ENCODE measurements at regions not wholly inside any gene's neighbourhood (a gene's known extent, or its start where the extent isn't known, plus 50 kb on each side); places are given as distances from the start of the nearest gene placed in this dataset.

- ChIA-PET CTCF (no interaction called here), POLR2A (no interaction called here)
- H3K4me3 ChIP-seq (ENCODE audit: low read depth, low read length), result no peak overlapping the region
- Mint-ChIP-seq H3K27me3 (ENCODE audit: insufficient read depth, unreplicated experiment) (no peaks in the 10 kb centered on the region), H3K36me3 (ENCODE audit: insufficient read depth, unreplicated experiment) (no peaks in the 10 kb centered on the region), H3K9me3 (ENCODE audit: unreplicated experiment) (peaks cover 28% of the 10 kb centered on the region), H3K4me3 (ENCODE audit: unreplicated experiment) (no peak overlapping the region), H3K4me1 (ENCODE audit: low read depth, unreplicated experiment) (no peaks in the 10 kb centered on the region), H3K27ac (ENCODE audit: unreplicated experiment) (no peak overlapping the region)
- H3K9me3 ChIP-seq, result no peaks in the 10 kb centered on the region
- DNase-seq, result no peak
- H3K36me3 ChIP-seq (ENCODE audit: control insufficient read depth, insufficient read depth, low read length), result no peaks in the 10 kb centered on the region
- no TSS peak for BruUV-seq (replicated peaks)
- intact Hi-C loops (cut with micrococcal nuclease; ENCODE audit: unreplicated experiment), result no loop called here
- H3K27me3 ChIP-seq (replicated peaks; ENCODE audit: control insufficient read depth, insufficient read depth, low read length), result no peaks in the 10 kb centered on the region
- TF ChIP-seq CTCF (IDR thresholded peaks at IDR 0.05; ENCODE audit: insufficient read depth in 1 of 2, low read depth in 1 of 2, low read length in 1 of 2, severe bottlenecking in 1 of 2, unreplicated experiment in 1 of 2), result no peak
- H3K4me1 ChIP-seq, result no peaks in the 10 kb centered on the region
Measured at GRCh38 chr21:31609081-31609480, 50.4 kb upstream of the SOD1 start.

GRCh38 chr21:31607791-31608190 lies 51.7 kb upstream of the SOD1 start:
- CTCF ChIA-PET, result interaction anchor here (0.7 kb wide), 1 partner anchor 676 kb away, joined by 3 read pairs; no protein-coding TSS in a partner anchor
- H3K27ac Mint-ChIP-seq (ENCODE audit: unreplicated experiment), result no peak overlapping the region
- no peak for DNase-seq
- H3K9me3 Mint-ChIP-seq (ENCODE audit: unreplicated experiment), result peaks cover 28% of the 10 kb centered on the region
- Histone ChIP-seq H3K4me1 (no peaks in the 10 kb centered on the region), H3K27me3 (replicated peaks; ENCODE audit: control insufficient read depth, insufficient read depth, low read length) (no peaks in the 10 kb centered on the region), H3K9me3 (no peaks in the 10 kb centered on the region), H3K4me3 (ENCODE audit: low read depth, low read length) (no peak overlapping the region), H3K36me3 (ENCODE audit: control insufficient read depth, insufficient read depth, low read length) (no peaks in the 10 kb centered on the region)
- H3K36me3 Mint-ChIP-seq (ENCODE audit: insufficient read depth, unreplicated experiment), result no peaks in the 10 kb centered on the region
- no peaks in the 10 kb centered on the region for H3K4me1 Mint-ChIP-seq (ENCODE audit: low read depth, unreplicated experiment)
- intact Hi-C loops (cut with micrococcal nuclease; ENCODE audit: unreplicated experiment), result no loop called here
- no peak overlapping the region for H3K4me3 Mint-ChIP-seq (ENCODE audit: unreplicated experiment)
- H3K27me3 Mint-ChIP-seq (ENCODE audit: insufficient read depth, unreplicated experiment), result no peaks in the 10 kb centered on the region
- POLR2A ChIA-PET, result no interaction called here
- TF ChIP-seq CTCF (IDR thresholded peaks at IDR 0.05; ENCODE audit: insufficient read depth in 1 of 2, low read depth in 1 of 2, low read length in 1 of 2, severe bottlenecking in 1 of 2, unreplicated experiment in 1 of 2), result no peak
- BruUV-seq (replicated peaks), result no TSS peak

DNA sequence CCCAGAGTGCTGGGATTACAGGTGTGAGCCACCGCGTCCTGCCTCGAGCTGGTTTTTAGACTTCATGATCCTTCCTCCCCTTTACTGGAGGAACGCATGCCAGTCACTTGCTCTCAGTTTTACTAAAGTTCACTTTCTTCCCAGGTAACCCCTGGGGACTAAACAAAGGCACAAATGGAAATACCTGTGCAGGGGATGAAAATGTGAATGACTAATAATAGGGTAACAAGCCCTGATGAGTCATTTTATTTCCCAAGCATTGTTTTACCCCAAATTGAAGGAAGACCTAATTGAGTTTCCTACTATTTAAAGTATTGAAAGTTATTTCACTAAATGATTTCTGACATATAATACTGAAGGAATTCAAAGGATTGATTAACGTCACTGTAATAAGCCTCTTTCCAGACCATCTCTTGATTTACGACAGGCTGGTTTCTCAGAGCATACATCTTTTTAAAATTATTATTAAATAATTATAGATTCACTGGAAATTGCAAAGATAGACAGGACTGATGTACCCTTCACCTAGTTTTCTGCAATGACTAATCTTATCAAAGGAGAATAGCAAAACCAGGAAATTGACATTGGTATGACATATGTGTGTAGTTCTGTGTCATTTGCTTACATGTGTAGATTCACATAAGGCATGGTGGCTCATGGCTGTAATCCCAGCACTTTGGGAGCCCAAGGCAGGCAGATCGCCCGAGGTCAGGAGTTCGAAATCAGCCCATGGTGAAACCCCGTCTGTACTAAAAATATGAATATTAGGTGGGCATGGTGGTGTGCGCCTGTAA lies 53.2 kb upstream of the SOD1 start:
- DNase-seq, result no peak
- H3K4me3 Mint-ChIP-seq (ENCODE audit: unreplicated experiment), result no peak overlapping the region
- no peaks in the 10 kb centered on the region for H3K4me1 Mint-ChIP-seq (ENCODE audit: low read depth, unreplicated experiment)
- no peaks in the 10 kb centered on the region for H3K9me3 ChIP-seq
- POLR2A ChIA-PET, result no interaction called here
- intact Hi-C loops (cut with micrococcal nuclease; ENCODE audit: unreplicated experiment), result no loop called here
- no peak for TF ChIP-seq CTCF (IDR thresholded peaks at IDR 0.05; ENCODE audit: insufficient read depth in 1 of 2, low read depth in 1 of 2, low read length in 1 of 2, severe bottlenecking in 1 of 2, unreplicated experiment in 1 of 2)
- H3K36me3 ChIP-seq (ENCODE audit: control insufficient read depth, insufficient read depth, low read length), result no peaks in the 10 kb centered on the region
- no peak overlapping the region for H3K27ac Mint-ChIP-seq (ENCODE audit: unreplicated experiment)
- no TSS peak for BruUV-seq (replicated peaks)
- H3K4me1 ChIP-seq, result no peaks in the 10 kb centered on the region
- H3K36me3 Mint-ChIP-seq (ENCODE audit: insufficient read depth, unreplicated experiment), result no peaks in the 10 kb centered on the region
- CTCF ChIA-PET, result no interaction called here
- no peaks in the 10 kb centered on the region for H3K27me3 ChIP-seq (replicated peaks; ENCODE audit: control insufficient read depth, insufficient read depth, low read length)
- H3K9me3 Mint-ChIP-seq (ENCODE audit: unreplicated experiment), result peaks cover 17% of the 10 kb centered on the region
- no peaks in the 10 kb centered on the region for H3K27me3 Mint-ChIP-seq (ENCODE audit: insufficient read depth, unreplicated experiment)
- H3K4me3 ChIP-seq (ENCODE audit: low read depth, low read length), result no peak overlapping the region

Measured in Caco-2 (cell line).